ENCODE measurements at regions not wholly inside any gene's neighbourhood (a gene's known extent, or its start where the extent isn't known, plus 50 kb on each side); places are given as distances from the start of the nearest gene placed in this dataset.
"Not testable (repeated sequence)": the region's sequence is repeated elsewhere in the genome, so short reads cannot be mapped to it uniquely, and the experiment has no call there.

DNA sequence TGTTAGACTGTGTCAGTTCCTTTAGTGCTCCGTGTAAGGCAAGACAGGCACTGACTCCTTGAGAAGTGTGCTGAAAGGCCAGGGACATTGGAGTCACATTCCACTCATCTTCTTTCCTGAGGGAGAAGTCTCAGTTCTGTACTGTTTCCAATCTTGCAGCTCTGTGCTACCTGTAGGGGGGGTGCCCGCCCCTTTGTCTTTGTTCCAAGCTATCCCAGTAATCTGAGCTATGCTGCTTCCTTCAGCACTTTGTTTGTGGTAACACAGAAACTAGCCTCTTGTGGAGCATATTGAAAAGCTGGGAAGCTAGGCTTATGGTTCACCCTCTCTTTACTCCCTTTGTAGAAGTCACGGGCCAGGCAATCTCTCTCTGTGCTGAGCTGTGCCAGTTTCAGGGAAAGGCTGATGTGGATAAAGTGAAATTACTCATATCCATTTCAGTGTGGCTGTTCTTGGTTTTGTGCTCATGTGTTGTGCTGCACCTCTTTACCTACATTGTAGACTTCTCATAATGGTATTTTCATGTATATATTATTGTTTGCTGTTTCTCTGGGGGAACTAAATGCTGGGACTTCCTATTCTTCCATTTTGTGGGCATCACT, 420.2 kb downstream of the SRGAP2C start:
- TF ChIP-seq, protein P1, sequence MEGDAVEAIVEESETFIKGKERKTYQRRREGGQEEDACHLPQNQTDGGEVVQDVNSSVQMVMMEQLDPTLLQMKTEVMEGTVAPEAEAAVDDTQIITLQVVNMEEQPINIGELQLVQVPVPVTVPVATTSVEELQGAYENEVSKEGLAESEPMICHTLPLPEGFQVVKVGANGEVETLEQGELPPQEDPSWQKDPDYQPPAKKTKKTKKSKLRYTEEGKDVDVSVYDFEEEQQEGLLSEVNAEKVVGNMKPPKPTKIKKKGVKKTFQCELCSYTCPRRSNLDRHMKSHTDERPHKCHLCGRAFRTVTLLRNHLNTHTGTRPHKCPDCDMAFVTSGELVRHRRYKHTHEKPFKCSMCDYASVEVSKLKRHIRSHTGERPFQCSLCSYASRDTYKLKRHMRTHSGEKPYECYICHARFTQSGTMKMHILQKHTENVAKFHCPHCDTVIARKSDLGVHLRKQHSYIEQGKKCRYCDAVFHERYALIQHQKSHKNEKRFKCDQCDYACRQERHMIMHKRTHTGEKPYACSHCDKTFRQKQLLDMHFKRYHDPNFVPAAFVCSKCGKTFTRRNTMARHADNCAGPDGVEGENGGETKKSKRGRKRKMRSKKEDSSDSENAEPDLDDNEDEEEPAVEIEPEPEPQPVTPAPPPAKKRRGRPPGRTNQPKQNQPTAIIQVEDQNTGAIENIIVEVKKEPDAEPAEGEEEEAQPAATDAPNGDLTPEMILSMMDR (conservative IDR thresholded peaks at IDR 0.05 in 1 of 2, IDR thresholded peaks at IDR 0.05 in 1 of 2; ENCODE audit: extremely low read depth in 1 of 2, insufficient read depth in 1 of 2, low read depth in 1 of 2, low read length in 2 of 2) = not testable (repeated sequence)
- not testable (repeated sequence) for TF ChIP-seq EZH2 (IDR thresholded peaks at IDR 0.05; ENCODE audit: borderline replicate concordance, low read length)
